Stomach (tissue), 8 donors: ENCODE measurements at regions not wholly inside any gene's neighbourhood (a gene's known extent, or its start where the extent isn't known, plus 50 kb on each side); places are given as distances from the start of the nearest gene placed in this dataset.

ENCODE experiments used
- DNase-seq, 2 donors: peaks; one replicate each; pipeline versions ENCODE4 v3.0.0 to v3.0.0-alpha.2; 2013 to 2019
- H3K27ac ChIP-seq, 5 donors: fragments of 200-600 bp in 4 of 5; sonication (generic) in 4 of 5; one replicate each; pipeline ENCODE4 v1.5.1; 2013 to 2019; ENCODE audit warnings: mild to moderate bottlenecking in 1 of 5, moderate library complexity in 1 of 5
- H3K27me3 ChIP-seq, 3 donors: fragments of 200-600 bp; sonication (generic); one replicate each; pipeline ENCODE4 v1.5.1; 2017 to 2019; ENCODE audit warnings: mixed run types in 1 of 3
- H3K36me3 ChIP-seq, 4 donors: fragments of 200-600 bp; sonication (generic); 1 replicate in 3 of 4; 2 replicates in 1 of 4; pipeline ENCODE4 v1.5.1; 2016 to 2019
- H3K4me1 ChIP-seq, 4 donors: fragments of 200-600 bp; sonication (generic); one replicate each; pipeline ENCODE4 v1.5.1; 2016 to 2019
- H3K4me3 ChIP-seq, 4 donors: fragments of 200-600 bp; sonication (generic) in 3 of 4; one replicate each; pipeline ENCODE4 v1.5.1; 2016 to 2019; ENCODE audit warnings: mild to moderate bottlenecking in 1 of 4
- H3K9me3 ChIP-seq, 4 donors: fragments of 200-600 bp; sonication (generic); one replicate each; pipeline ENCODE4 v1.5.1; 2016 to 2019
- EP300 ChIP-seq: sonication (generic); formaldehyde crosslinking; IDR thresholded peaks from one replicate; pipeline ENCODE4 v1.6.1; 2017; ENCODE audit warnings: antibody characterized with exemption
- POLR2A ChIP-seq, 4 donors: fragments of 450-650 bp; IDR thresholded peaks; one replicate each; pipeline ENCODE4 v1.6.1; 2016; ENCODE audit warnings: antibody characterized with exemption in 4 of 4, control low read depth in 2 of 4, mild to moderate bottlenecking in 1 of 4, moderate library complexity in 1 of 4
- POLR2AphosphoS5 ChIP-seq, 3 donors: sonication (generic); formaldehyde crosslinking; IDR thresholded peaks; one replicate each; pipeline ENCODE4 v1.6.1; 2016; ENCODE audit warnings: antibody characterized with exemption in 3 of 3
- WGBS, 5 donors: extraction: QIAGEN DNeasy Blood & Tissue Kit in 3 of 5; methylation state at CpG; one replicate each; pipeline versions ENCODE4 v1.1.5 to v1.1.7; 2013 to 2018; 5-methylcytosine and 5-hydroxymethylcytosine counted together
- intact Hi-C: fragments of 100-400 bp; cut with DNase I; formaldehyde crosslinking; loops from one replicate; pipeline ENCODE4 v1.15.1; 2023; ENCODE audit warnings: low total_unique reads
- TF ChIP-seq, protein P1 (sequence below), 7 experiments: fragments of 450-650 bp in 4 of 7; fragments of 200-600 bp in 3 of 7; sonication (generic) in 3 of 7; IDR thresholded peaks; one replicate each; pipeline ENCODE4 v1.5.1; 2016 to 2019; ENCODE audit warnings: antibody characterized with exemption in 7 of 7, control low read depth in 2 of 7, mild to moderate bottlenecking in 1 of 7
- donor health status: healthy with polysubstance abuse.
- donor health status: Bipolar disorder and iron deficiency.
- donor health status: healthy.

- TF ChIP-seq, protein P1, sequence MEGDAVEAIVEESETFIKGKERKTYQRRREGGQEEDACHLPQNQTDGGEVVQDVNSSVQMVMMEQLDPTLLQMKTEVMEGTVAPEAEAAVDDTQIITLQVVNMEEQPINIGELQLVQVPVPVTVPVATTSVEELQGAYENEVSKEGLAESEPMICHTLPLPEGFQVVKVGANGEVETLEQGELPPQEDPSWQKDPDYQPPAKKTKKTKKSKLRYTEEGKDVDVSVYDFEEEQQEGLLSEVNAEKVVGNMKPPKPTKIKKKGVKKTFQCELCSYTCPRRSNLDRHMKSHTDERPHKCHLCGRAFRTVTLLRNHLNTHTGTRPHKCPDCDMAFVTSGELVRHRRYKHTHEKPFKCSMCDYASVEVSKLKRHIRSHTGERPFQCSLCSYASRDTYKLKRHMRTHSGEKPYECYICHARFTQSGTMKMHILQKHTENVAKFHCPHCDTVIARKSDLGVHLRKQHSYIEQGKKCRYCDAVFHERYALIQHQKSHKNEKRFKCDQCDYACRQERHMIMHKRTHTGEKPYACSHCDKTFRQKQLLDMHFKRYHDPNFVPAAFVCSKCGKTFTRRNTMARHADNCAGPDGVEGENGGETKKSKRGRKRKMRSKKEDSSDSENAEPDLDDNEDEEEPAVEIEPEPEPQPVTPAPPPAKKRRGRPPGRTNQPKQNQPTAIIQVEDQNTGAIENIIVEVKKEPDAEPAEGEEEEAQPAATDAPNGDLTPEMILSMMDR (IDR thresholded peaks at IDR 0.05), result no peak
- no peak for TF ChIP-seq POLR2A (IDR thresholded peaks at IDR 0.05)
- WGBS, 5 donors, result 82 to 86% (median 83%) methylated on average over 4 of the region's 4 CpGs
Observed at GRCh38 chr16:6690741-6691140, 641.9 kb upstream of the RBFOX1 start.

DNA sequence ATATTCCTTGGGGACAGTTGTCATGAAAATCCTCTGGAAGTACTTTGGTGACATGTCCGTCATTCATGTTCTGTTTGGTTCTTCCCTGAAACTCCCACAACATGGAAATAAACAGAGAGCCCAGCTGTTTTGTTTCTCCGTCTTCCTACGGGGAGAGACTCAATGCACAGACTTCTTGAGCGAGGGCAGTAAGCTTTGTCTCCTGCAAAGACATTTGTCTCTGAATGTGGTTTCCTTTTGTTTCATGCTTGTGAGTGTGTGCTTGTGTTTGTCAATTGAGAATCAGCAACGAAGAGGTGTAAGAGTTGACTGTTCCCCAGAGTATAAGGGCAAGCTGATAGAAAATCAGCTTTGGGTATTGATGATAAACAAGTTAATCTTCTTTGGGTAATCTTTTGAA, 643.0 kb upstream of the RBFOX1 start:
- no peaks in the 10 kb centered on the region for H3K4me1 ChIP-seq
- intact Hi-C loops, result no loop called here
- WGBS, 5 donors, result 18 to 30% (median 28%) methylated on average over 5 of the region's 5 CpGs

More at GRCh38 chr16:6690741-6691140, 641.9 kb upstream of the RBFOX1 start:
- no peaks in the 10 kb centered on the region for H3K36me3 ChIP-seq
- H3K4me3 ChIP-seq, result no peak overlapping the region
- no peaks in the 10 kb centered on the region for H3K4me1 ChIP-seq
- H3K27ac ChIP-seq, result no peak overlapping the region
- peaks cover 0 to 14% (median 5%) of the 10 kb centered on the region in 4 donors for H3K9me3 ChIP-seq
- intact Hi-C loops, result no loop called here
- DNase-seq, result no peak
- no peaks in the 10 kb centered on the region for H3K27me3 ChIP-seq

DNA sequence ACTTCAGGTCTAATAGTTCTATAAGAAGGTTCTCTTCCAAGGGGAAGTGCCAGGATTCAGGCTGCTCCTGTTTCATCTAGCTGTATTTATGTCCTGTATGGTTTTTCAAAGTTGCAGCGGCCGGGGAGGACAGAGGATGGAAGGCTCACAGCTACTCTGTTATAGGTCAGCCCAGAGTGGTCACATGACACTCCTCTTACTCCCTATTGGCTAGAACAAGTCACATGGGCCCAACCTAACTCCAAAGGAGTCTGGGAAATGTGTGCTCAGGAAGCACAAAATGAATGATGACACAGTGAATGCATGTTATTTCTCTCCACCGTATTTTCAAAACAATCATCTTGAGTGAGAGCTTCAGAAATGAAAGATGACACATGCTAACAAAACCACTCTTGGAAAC, 645.1 kb upstream of the RBFOX1 start:
- Histone ChIP-seq H3K4me3 (no peak overlapping the region), H3K4me1 (no peaks in the 10 kb centered on the region), H3K27me3 (no peaks in the 10 kb centered on the region), H3K9me3 (peaks cover 0 to 14% (median 5%) of the 10 kb centered on the region in 4 donors), H3K27ac (no peak overlapping the region), H3K36me3 (no peaks in the 10 kb centered on the region)
- 86 to 95% (median 89%) methylated on average over 3 of the region's 3 CpGs for WGBS, 5 donors
- TF ChIP-seq, protein P1 (IDR thresholded peaks at IDR 0.05), result no peak
- no peak for TF ChIP-seq POLR2A (IDR thresholded peaks at IDR 0.05)
- TF ChIP-seq POLR2AphosphoS5 (IDR thresholded peaks at IDR 0.05), result no peak
- TF ChIP-seq EP300, result no peak
- intact Hi-C loops, result no loop called here
- DNase-seq, result no peak

More for the DNA sequence above, 643.0 kb upstream of the RBFOX1 start:
- TF ChIP-seq POLR2AphosphoS5 (IDR thresholded peaks at IDR 0.05) (no peak), EP300 (no peak), POLR2A (IDR thresholded peaks at IDR 0.05) (no peak)
- TF ChIP-seq, protein P1 (IDR thresholded peaks at IDR 0.05), result no peak
- Histone ChIP-seq H3K27ac (no peak overlapping the region), H3K36me3 (no peaks in the 10 kb centered on the region), H3K4me3 (no peak overlapping the region), H3K9me3 (peaks cover 0 to 14% (median 5%) of the 10 kb centered on the region in 4 donors), H3K27me3 (no peaks in the 10 kb centered on the region)
- DNase-seq, result no peak

DNA sequence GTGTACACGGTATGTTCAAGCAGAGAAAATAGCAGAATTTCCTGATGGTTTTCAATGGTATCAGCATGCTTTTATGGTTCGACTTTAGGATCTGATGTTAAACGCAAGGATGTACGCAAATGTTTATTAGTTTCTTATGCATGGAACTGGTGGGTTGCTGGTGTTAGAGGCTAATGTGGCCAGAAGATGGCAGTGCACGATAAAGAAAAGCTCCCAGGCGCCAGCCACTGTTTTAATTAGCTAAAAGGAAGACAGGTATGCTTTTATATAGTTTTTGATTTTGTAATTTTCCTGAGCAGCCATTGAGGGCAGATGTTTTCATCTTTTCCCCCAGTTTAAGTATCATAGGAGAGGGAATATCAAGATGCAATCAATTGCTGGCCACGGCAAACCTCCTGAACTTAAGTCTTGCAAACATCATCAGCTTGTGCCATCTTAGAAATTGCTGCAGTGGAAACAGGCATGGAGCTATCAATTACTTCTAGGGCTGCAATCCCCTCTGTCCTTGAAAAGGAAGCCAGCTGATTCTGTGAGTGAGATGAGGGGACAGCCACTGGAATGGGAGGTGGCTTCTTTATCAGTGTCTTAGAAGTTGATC, 648.5 kb upstream of the RBFOX1 start:
- Histone ChIP-seq H3K9me3 (peaks cover 0 to 14% (median 5%) of the 10 kb centered on the region in 4 donors), H3K4me3 (no peak overlapping the region), H3K36me3 (no peaks in the 10 kb centered on the region), H3K4me1 (no peaks in the 10 kb centered on the region), H3K27me3 (peaks cover 0 to 5% (median 0%) of the 10 kb centered on the region in 3 donors), H3K27ac (no peak overlapping the region)
- intact Hi-C loops, result no loop called here
- DNase-seq, result peak in 1 of 2 donors; percentile 45
- TF ChIP-seq, protein P1 (IDR thresholded peaks at IDR 0.05), result peak in 2 of 7 experiments; percentile 6 to 17
- TF ChIP-seq POLR2A (IDR thresholded peaks at IDR 0.05), result no peak
- 13 to 19% (median 15%) methylated on average over 7 of the region's 7 CpGs for WGBS, 5 donors
